ENCODE measurements at regions not wholly inside any gene's neighbourhood (a gene's known extent, or its start where the extent isn't known, plus 50 kb on each side); places are given as distances from the start of the nearest gene placed in this dataset. TPM values are rescaled to one million over a fixed set of nuclear protein-coding genes. Genes with fewer than 3 reads are reported as not detected.
A peak's percentile ranks its signal among the peaks of the same experiment; 100 is the strongest.
"Not testable (repeated sequence)": the region's sequence is repeated elsewhere in the genome, so short reads cannot be mapped to it uniquely, and the experiment has no call there.

GRCh38 chr9:40361018-40361417 is 767.5 kb downstream of the FOXD4L6 start:
- not testable (repeated sequence) for H3K27ac ChIP-seq, H3K4me3 ChIP-seq, H3K4me1 ChIP-seq, H3K36me3 ChIP-seq, H3K27me3 ChIP-seq, H3K9me3 ChIP-seq
- peak in 1 of 2 donors; percentile 3 for DNase-seq (ENCODE audit: low spot score in 2 of 2)
- 78 to 89% methylated on average over 3 to 4 of the region's 4 CpGs for WGBS, 2 donors

GRCh38 chr9:40330958-40331357 is 797.5 kb downstream of the FOXD4L6 start:
- not testable (repeated sequence) for H3K4me1 ChIP-seq; H3K27me3 ChIP-seq; DNase-seq (ENCODE audit: low spot score in 2 of 2); H3K36me3 ChIP-seq; H3K27ac ChIP-seq; H3K9me3 ChIP-seq; H3K4me3 ChIP-seq
- 83 to 100% methylated on average over 2 of the region's 2 CpGs for WGBS, 2 donors

GRCh38 chr9:40328907-40329306 is 799.6 kb downstream of the FOXD4L6 start:
- WGBS, 2 donors = no CpG with 5 or more reads among the region's 8 CpGs
- not testable (repeated sequence) for H3K4me1 ChIP-seq

GRCh38 chr9:40326179-40326578 is 802.3 kb downstream of the FOXD4L6 start:
- H3K36me3 ChIP-seq; H3K27ac ChIP-seq; H3K4me1 ChIP-seq; H3K9me3 ChIP-seq; H3K27me3 ChIP-seq; DNase-seq (ENCODE audit: low spot score in 2 of 2); H3K4me3 ChIP-seq: not testable (repeated sequence)
- no CpG with 5 or more reads among the region's 2 CpGs for whole genome bisulfite sequencing, 2 donors

More at GRCh38 chr9:40328907-40329306, 799.6 kb downstream of the FOXD4L6 start:
- H3K27me3 ChIP-seq; DNase-seq (ENCODE audit: low spot score in 2 of 2); H3K4me3 ChIP-seq; H3K27ac ChIP-seq; H3K36me3 ChIP-seq; H3K9me3 ChIP-seq: not testable (repeated sequence)

- not testable (repeated sequence) for H3K36me3 ChIP-seq; H3K27me3 ChIP-seq; H3K4me3 ChIP-seq; H3K4me1 ChIP-seq; DNase-seq (ENCODE audit: low spot score in 2 of 2); H3K9me3 ChIP-seq; H3K27ac ChIP-seq
- 93 to 100% methylated on average over 2 to 4 of the region's 6 CpGs for WGBS, 2 donors
Measured at GRCh38 chr9:40322730-40323129, 805.8 kb downstream of the FOXD4L6 start.

GRCh38 chr9:40321857-40322256 is 806.6 kb downstream of the FOXD4L6 start:
- H3K4me3 ChIP-seq; DNase-seq (ENCODE audit: low spot score in 2 of 2): not testable (repeated sequence)

GRCh38 chr9:40321204-40321603 is 807.3 kb downstream of the FOXD4L6 start:
- not testable (repeated sequence) for DNase-seq (ENCODE audit: low spot score in 2 of 2); H3K4me3 ChIP-seq; H3K27me3 ChIP-seq; H3K9me3 ChIP-seq; H3K4me1 ChIP-seq; H3K36me3 ChIP-seq; H3K27ac ChIP-seq
- no CpG with 5 or more reads among the region's 2 CpGs for WGBS, 2 donors

More at GRCh38 chr9:40321857-40322256, 806.6 kb downstream of the FOXD4L6 start:
- H3K27ac ChIP-seq, H3K9me3 ChIP-seq, H3K36me3 ChIP-seq, H3K4me1 ChIP-seq, H3K27me3 ChIP-seq: not testable (repeated sequence)
- no CpG with 5 or more reads among the region's 4 CpGs for WGBS, 2 donors

- H3K27me3 ChIP-seq; H3K4me3 ChIP-seq; H3K27ac ChIP-seq; H3K9me3 ChIP-seq; DNase-seq (ENCODE audit: low spot score in 2 of 2); H3K4me1 ChIP-seq; H3K36me3 ChIP-seq: not testable (repeated sequence)
- WGBS, 2 donors = no CpG with 5 or more reads among the region's 1 CpG
Measured at GRCh38 chr9:40315215-40315614, 813.3 kb downstream of the FOXD4L6 start.

- not testable (repeated sequence) for H3K36me3 ChIP-seq, H3K27ac ChIP-seq, H3K27me3 ChIP-seq, H3K4me3 ChIP-seq, H3K4me1 ChIP-seq, H3K9me3 ChIP-seq
- 100% methylated on average over 4 of the region's 6 CpGs; no CpG with 5 or more reads in 1 of the 2 donors for whole genome bisulfite sequencing, 2 donors
- peak in 1 of 2 donors; percentile 9 for DNase-seq (ENCODE audit: low spot score in 2 of 2)
Measured at GRCh38 chr9:40289999-40290398, 838.5 kb downstream of the FOXD4L6 start.

Small RNA genes lying in the stretch of these regions (small RNA-seq; reads per million reads assigned to genes)
- gene AL591471.1 (not detected), gene BX664727.2 (not detected)
